Panc1 (cell line): ENCODE measurements at regions not wholly inside any gene's neighbourhood (a gene's known extent, or its start where the extent isn't known, plus 50 kb on each side); places are given as distances from the start of the nearest gene placed in this dataset.

Experiments
- ATAC-seq: fragments of 200-7000 bp; cut with Tn5 transposase; 2 replicates; pipeline ENCODE4 v1.9.1; 2020; ENCODE audit warnings: mild to moderate bottlenecking, moderate library complexity
- BruUV-seq: library from RNA; stranded (reverse); fragments of 400-500 nt; replicated peaks from 2 replicates; lab custom pipeline; 2021; lab: Mats Ljungman, UMichigan
- CTCF ChIA-PET: fragments of 300-600 bp; sonication (Branson Sonifier 250); formaldehyde crosslinking; loops from one replicate; lab custom pipeline; 2022; ENCODE audit warnings: antibody characterized with exemption; lab: Charles Lee
- POLR2A ChIA-PET: fragments of 300-600 bp; sonication (Branson Sonifier 250); formaldehyde crosslinking; loops from one replicate; lab custom pipeline; 2022; ENCODE audit warnings: antibody characterized with exemption; lab: Charles Lee
- DNase-seq: peaks from one replicate; pipeline ENCODE4 v3.0.0-alpha.2; 2010; ENCODE audit warnings: low read depth, low spot score
- H3K27ac ChIP-seq: 2 replicates; pipeline ENCODE4 v1.5.1; 2011; ENCODE audit warnings: mild to moderate bottlenecking, low read length, inconsistent platforms
- H3K27me3 ChIP-seq: fragments of 200-500 bp; sonication (Bioruptor generic); 2 replicates; pipeline ENCODE4 v1.6.0; 2014; ENCODE audit warnings: low read length, inconsistent platforms; ENCODE audit not compliant: control insufficient read depth, insufficient read depth
- H3K36me3 ChIP-seq: fragments of 200-500 bp; sonication (Bioruptor generic); 2 replicates; pipeline ENCODE4 v1.5.1; 2014; ENCODE audit warnings: inconsistent platforms, mild to moderate bottlenecking, low read length, moderate library complexity; ENCODE audit not compliant: control insufficient read depth, insufficient read depth
- H3K4me1 ChIP-seq: 2 replicates; pipeline ENCODE4 v1.5.1; 2011; ENCODE audit warnings: inconsistent platforms, mild to moderate bottlenecking, low read length, moderate library complexity; ENCODE audit not compliant: control insufficient read depth, insufficient read depth
- H3K4me3 ChIP-seq, 2 experiments: 2 replicates each; pipeline ENCODE4 v1.5.1; 2011 to 2012; ENCODE audit warnings: low read depth in 2 of 2, low read length in 2 of 2, mild to moderate bottlenecking in 2 of 2, inconsistent platforms in 1 of 2, moderate library complexity in 1 of 2
- H3K9me3 ChIP-seq: fragments of 200-500 bp; sonication (Bioruptor generic); 2 replicates; pipeline ENCODE4 v1.5.1; 2014; ENCODE audit warnings: low read depth, mild to moderate bottlenecking, inconsistent platforms, low read length, moderate library complexity; ENCODE audit not compliant: control insufficient read depth, insufficient read depth
- POLR2AphosphoS5 ChIP-seq: IDR thresholded peaks from 2 replicates; pipeline ENCODE4 v1.6.1; 2012; ENCODE audit warnings: mild to moderate bottlenecking, low read depth, low read length, moderate library complexity
- SIN3A ChIP-seq: IDR thresholded peaks from 2 replicates; pipeline ENCODE4 v1.6.1; 2012; ENCODE audit warnings: low read depth, mild to moderate bottlenecking, low read length, moderate library complexity, borderline replicate concordance; ENCODE audit not compliant: insufficient read depth
- TCF7L2 ChIP-seq: IDR thresholded peaks from 2 replicates; pipeline ENCODE4 v1.6.1; 2011; ENCODE audit warnings: mild to moderate bottlenecking, low read depth, low read length, inconsistent platforms
- in situ Hi-C: cut with HindIII; loops from 2 replicates; pipeline ENCODE4 v1.10.0; 2016; ENCODE audit warnings: low sequenced_read_pairs, low pct_unique_long_range_greater_than_20kb
- intact Hi-C: fragments of 100-400 bp; cut with micrococcal nuclease; formaldehyde crosslinking; loops from one replicate; pipeline ENCODE4 v1.10.0; 2022; ENCODE audit not compliant: unreplicated experiment
- TF ChIP-seq, protein P1 (sequence below), 2 experiments: IDR thresholded peaks; 2 replicates each; pipeline ENCODE4 v1.6.1; 2011 to 2012; ENCODE audit warnings: low read depth in 2 of 2, control low read depth in 1 of 2, low read length in 1 of 2, mild to moderate bottlenecking in 1 of 2, moderate library complexity in 1 of 2; ENCODE audit not compliant: insufficient read depth in 1 of 2
- TF ChIP-seq, protein P2 (sequence below): fragments of 450-650 bp; IDR thresholded peaks from 2 replicates; pipeline ENCODE4 v1.5.1; 2017; ENCODE audit warnings: mild to moderate bottlenecking

DNA sequence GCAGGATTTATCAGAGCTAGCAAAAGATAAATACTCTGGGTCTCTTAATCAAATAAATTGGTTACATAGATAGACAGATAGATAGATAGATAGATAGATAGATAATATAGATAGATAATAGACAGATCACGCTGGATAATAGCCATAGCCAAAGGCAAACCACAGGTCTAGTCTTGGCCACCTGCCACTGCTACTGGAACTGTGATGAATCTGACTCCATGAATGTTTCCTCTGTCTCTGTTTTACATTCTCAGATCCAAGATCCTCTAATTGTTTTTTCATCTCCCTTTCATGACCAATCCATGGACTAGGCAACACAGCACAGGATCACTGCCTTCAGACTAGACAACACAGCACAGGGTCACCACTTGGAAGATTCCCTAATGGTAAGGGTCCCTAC, 444.7 kb upstream of the NFIA start:
- TF ChIP-seq TCF7L2 (no peak), POLR2AphosphoS5 (no peak), SIN3A (no peak)
- TF ChIP-seq, protein P1, sequence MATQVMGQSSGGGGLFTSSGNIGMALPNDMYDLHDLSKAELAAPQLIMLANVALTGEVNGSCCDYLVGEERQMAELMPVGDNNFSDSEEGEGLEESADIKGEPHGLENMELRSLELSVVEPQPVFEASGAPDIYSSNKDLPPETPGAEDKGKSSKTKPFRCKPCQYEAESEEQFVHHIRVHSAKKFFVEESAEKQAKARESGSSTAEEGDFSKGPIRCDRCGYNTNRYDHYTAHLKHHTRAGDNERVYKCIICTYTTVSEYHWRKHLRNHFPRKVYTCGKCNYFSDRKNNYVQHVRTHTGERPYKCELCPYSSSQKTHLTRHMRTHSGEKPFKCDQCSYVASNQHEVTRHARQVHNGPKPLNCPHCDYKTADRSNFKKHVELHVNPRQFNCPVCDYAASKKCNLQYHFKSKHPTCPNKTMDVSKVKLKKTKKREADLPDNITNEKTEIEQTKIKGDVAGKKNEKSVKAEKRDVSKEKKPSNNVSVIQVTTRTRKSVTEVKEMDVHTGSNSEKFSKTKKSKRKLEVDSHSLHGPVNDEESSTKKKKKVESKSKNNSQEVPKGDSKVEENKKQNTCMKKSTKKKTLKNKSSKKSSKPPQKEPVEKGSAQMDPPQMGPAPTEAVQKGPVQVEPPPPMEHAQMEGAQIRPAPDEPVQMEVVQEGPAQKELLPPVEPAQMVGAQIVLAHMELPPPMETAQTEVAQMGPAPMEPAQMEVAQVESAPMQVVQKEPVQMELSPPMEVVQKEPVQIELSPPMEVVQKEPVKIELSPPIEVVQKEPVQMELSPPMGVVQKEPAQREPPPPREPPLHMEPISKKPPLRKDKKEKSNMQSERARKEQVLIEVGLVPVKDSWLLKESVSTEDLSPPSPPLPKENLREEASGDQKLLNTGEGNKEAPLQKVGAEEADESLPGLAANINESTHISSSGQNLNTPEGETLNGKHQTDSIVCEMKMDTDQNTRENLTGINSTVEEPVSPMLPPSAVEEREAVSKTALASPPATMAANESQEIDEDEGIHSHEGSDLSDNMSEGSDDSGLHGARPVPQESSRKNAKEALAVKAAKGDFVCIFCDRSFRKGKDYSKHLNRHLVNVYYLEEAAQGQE (IDR thresholded peaks at IDR 0.05; ENCODE audit: insufficient read depth in 1 of 2, low read depth in 2 of 2, low read length in 1 of 2) = no peak
- TF ChIP-seq, protein P2, sequence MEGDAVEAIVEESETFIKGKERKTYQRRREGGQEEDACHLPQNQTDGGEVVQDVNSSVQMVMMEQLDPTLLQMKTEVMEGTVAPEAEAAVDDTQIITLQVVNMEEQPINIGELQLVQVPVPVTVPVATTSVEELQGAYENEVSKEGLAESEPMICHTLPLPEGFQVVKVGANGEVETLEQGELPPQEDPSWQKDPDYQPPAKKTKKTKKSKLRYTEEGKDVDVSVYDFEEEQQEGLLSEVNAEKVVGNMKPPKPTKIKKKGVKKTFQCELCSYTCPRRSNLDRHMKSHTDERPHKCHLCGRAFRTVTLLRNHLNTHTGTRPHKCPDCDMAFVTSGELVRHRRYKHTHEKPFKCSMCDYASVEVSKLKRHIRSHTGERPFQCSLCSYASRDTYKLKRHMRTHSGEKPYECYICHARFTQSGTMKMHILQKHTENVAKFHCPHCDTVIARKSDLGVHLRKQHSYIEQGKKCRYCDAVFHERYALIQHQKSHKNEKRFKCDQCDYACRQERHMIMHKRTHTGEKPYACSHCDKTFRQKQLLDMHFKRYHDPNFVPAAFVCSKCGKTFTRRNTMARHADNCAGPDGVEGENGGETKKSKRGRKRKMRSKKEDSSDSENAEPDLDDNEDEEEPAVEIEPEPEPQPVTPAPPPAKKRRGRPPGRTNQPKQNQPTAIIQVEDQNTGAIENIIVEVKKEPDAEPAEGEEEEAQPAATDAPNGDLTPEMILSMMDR = no peak
- CTCF ChIA-PET = no interaction called here
- DNase-seq = no peak
- H3K27ac ChIP-seq = no peak overlapping the region
- in situ Hi-C loops (no loop called here), intact Hi-C loops (no loop called here)
- POLR2A ChIA-PET = no interaction called here
- H3K36me3 ChIP-seq = no peaks in the 10 kb centered on the region
- no peaks in the 10 kb centered on the region for H3K4me1 ChIP-seq
- no peak for ATAC-seq
- no TSS peak for BruUV-seq
- no peaks in the 10 kb centered on the region for H3K27me3 ChIP-seq
- no peak overlapping the region for H3K4me3 ChIP-seq
- no peaks in the 10 kb centered on the region for H3K9me3 ChIP-seq

DNA sequence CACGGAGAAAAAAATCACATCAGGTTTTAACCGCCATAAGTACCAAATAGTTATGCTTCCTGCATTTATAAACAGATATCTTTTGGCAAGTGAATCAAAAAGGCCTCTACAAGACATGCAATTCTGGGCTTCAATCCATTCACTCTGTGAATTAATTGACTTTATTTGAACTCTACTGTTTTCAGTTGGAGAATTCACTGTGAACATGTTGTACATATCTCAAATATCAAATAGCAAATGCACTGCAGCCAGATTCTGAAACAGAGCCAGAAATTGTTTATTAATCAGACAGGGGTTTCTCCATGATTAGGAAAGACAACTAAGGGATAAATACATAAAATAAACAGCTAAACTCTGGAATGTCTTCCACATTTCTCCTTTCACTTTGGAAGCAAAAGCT, 445.4 kb upstream of the NFIA start:
- Histone ChIP-seq H3K36me3 (no peaks in the 10 kb centered on the region), H3K9me3 (no peaks in the 10 kb centered on the region), H3K27ac (no peak overlapping the region), H3K4me3 (no peak overlapping the region), H3K4me1 (no peaks in the 10 kb centered on the region), H3K27me3 (no peaks in the 10 kb centered on the region)
- in situ Hi-C loops (no loop called here), intact Hi-C loops (no loop called here)
- ChIA-PET POLR2A (no interaction called here), CTCF (no interaction called here)
- DNase-seq (no peak), ATAC-seq (no peak)
- no TSS peak for BruUV-seq
- no peak for TF ChIP-seq SIN3A
- TF ChIP-seq, protein P1 (IDR thresholded peaks at IDR 0.05; ENCODE audit: insufficient read depth in 1 of 2, low read depth in 2 of 2, low read length in 1 of 2) = no peak
- no peak for TF ChIP-seq TCF7L2
- no peak for TF ChIP-seq POLR2AphosphoS5
- TF ChIP-seq, protein P2 = no peak
